ENCODE measurements at regions not wholly inside any gene's neighbourhood (a gene's known extent, or its start where the extent isn't known, plus 50 kb on each side); places are given as distances from the start of the nearest gene placed in this dataset.

- TF ChIP-seq CTCF (IDR thresholded peaks at IDR 0.05) (no peak), POLR2AphosphoS5 (IDR thresholded peaks at IDR 0.05) (no peak), POLR2A (IDR thresholded peaks at IDR 0.05) (no peak)
Measured at GRCh38 chr5:42036379-42036778, 111.3 kb downstream of the FBXO4 start.
